Activated gamma-delta T cell (primary cell): ENCODE measurements at regions not wholly inside any gene's neighbourhood (a gene's known extent, or its start where the extent isn't known, plus 50 kb on each side); places are given as distances from the start of the nearest gene placed in this dataset.
"Not testable (repeated sequence)": the region's sequence is repeated elsewhere in the genome, so short reads cannot be mapped to it uniquely, and the experiment has no call there.

Source experiments
- DNase-seq: peaks from one replicate; lab custom pipeline; 2025; lab: John Stamatoyannopoulos, UW

- DNase-seq = no peak
These were observed 197.6 kb downstream of the LAT start for GRCh38 chr16:29182501-29182900.

DNA sequence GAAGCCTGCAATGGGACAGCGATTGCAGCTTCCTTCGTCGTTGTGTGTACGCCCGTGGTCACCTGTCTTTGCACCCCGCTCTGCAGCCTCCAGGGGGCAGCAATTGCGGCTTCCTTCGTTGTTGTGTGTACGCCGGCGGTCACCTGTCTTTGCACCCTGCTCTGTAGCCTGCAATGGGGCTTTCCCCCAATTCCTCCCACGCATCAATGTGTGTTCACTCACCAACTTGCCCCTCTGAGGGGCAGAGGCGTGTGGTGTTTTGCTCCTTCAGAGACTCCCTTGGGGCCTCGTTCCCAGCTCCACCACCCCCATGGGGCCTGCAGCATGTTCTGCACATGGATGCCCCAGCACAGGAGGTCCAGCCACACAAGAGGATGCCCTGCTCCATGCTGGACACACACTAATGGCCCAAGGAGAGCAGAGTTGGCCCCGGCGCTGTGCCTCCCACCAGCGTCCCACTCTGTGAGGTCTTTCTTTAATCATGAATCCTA, 197.1 kb downstream of the LAT start:
- not testable (repeated sequence) for DNase-seq

DNA sequence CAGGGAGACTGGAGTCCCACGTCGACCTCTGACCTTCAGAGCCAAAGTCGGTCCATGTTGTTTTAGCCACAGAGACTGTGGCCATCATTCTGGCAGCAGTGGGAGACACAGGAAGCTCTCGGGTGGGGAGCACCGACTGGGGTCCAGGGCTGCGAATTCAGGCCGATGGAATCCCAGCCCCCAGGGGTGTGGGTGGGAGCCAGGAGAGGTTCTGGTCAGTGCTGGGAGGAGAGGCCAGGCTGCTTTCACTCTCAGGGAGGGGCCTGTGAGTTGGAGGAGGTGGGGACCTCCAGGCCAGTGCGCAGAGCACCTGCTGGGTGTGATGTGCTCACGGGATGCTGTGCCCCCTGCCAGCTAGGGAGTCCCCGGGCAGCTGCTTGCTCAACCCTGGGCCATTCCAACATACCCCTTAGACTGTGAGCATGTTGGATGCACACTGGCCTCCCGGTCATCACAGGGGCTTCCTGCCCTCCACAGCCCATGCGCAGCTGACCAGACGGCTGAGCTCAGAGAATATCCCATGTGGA, 196.5 kb downstream of the LAT start:
- DNase-seq = not testable (repeated sequence)

- not testable (repeated sequence) for DNase-seq
These were observed 195.4 kb downstream of the LAT start for GRCh38 chr16:29180206-29180600.

DNA sequence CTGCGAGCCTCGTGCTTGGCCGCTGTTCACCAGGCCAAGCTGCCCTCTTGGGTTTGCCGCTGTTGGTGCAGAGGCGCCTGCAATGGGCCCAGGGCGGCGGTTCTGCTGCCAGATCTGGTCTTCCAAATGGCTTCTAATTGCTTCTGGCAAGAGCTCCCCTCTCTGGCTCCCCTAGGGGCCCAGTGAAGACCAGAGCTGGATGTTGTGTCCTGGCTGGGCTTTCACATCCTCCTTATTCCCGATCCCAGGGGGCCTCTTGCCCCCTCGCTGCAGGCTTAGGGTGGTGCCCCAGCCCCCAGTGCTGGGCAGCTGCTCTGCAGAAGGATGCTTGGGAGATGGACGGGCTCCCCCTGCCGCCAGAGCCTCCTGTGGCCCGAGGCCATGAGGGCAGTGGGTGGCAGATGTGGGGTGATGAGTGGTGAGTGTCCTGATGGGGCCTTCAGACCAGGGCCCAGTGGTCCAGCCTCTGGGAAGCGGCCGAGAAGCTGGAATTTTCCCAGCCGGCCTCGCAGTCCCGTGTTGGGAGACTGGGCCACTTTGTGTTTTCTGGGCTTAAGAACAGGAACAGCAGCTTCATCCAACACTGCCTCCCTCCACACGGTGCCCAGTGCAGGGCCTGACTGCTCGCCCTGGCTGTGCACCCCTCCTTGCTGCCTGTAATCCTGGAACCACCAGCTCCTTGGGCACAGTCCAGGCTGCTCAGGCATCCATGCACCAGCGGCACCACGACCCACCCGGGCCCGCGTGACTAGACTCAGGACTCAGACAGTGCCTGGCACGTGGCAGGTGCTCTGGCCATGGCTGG, 194.8 kb downstream of the LAT start:
- not testable (repeated sequence) for DNase-seq

GRCh38 chr16:29177888-29178726, 193.3 kb downstream of the LAT start:
- DNase-seq = not testable (repeated sequence)

DNA sequence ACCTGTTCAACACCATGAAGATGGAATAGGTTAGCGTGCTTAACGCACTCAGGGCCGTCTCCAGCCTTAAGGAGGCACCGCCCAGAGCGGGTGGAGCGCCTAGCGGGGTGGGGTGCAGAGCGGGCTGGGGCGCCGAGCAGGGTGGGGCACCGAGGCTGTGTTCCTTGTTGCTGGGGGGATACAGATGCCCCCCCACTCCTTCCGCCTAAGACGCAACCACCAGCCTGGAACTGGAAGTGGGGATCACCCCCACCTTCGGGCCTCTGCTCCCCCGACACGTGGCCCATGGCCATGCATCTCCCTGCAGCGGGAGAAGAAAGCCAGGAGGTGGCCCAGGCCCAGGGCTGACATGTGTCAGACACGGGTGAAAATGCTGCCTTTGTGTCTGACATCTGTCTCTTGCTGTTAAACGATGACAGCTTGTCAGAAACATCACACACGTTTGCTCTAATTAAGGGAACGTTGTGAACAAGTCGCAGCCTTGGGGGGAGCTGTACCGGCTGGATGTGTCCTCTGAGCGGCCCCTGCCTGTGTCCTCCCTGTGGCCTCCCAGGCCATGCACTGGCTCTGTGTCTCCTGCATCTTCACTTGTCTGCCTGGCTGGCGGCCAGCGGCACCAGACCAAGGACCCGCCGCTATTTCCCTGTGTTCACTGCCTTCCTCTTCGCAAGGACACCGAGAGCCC, 192.5 kb downstream of the LAT start:
- not testable (repeated sequence) for DNase-seq

DNA sequence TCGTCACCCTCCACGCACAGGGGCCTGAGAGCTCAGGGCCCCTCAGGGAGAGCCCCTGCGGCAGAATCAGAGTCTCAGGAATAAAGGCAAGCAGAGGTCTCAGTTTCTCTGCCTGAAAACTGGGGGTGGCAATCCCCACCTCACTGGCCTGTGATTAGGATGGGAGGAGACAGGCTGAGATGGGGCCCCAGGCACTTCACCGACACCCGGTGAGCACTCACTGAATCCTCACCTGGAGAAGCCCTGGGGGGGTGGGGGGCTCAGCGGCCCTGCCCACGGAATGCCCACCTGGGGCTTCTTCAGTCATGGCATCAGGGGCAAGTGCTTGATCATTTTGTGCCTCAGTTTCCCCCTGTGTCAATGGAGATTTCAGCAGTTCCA, 192.0 kb downstream of the LAT start:
- not testable (repeated sequence) for DNase-seq

- not testable (repeated sequence) for DNase-seq
These were observed 191.3 kb downstream of the LAT start for GRCh38 chr16:29176154-29176470.

DNA sequence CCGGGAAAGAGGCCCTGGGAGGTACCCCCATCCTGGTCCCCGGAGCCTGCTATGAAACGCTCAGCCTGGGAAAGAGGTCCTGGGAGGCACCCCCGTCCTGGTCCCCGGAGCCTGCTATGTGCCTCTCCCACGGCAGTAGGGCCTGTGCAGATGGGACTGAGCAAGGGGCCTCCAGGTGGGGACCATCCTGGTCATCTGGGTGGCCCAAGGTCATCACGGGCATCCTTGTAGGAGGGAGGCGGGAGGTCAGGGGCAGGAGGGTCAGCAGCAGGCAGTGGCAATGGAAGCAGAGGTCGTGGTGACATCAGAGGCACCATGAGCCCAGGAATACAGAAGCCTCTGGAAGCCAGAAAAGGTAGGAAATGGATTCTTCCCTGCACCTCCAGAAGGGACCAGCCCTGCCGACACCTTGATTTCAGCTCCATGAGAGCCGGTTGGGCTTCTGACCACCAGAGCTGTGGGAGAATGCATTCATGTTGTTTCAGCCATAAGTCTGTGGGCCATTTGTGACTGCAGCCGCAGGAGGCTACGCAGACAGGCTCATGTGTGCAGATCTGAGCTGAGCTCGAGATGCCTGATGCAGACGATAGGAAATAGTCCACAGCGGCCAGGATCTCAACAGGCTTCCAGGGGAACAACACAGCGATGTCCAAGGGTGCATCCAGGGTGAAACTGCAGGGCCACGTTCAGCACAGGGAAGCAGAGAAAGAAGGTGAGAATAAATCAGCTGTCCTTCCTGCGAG, 190.7 kb downstream of the LAT start:
- DNase-seq = not testable (repeated sequence)

GRCh38 chr16:29173371-29174305, 188.8 kb downstream of the LAT start:
- DNase-seq = not testable (repeated sequence)

DNA sequence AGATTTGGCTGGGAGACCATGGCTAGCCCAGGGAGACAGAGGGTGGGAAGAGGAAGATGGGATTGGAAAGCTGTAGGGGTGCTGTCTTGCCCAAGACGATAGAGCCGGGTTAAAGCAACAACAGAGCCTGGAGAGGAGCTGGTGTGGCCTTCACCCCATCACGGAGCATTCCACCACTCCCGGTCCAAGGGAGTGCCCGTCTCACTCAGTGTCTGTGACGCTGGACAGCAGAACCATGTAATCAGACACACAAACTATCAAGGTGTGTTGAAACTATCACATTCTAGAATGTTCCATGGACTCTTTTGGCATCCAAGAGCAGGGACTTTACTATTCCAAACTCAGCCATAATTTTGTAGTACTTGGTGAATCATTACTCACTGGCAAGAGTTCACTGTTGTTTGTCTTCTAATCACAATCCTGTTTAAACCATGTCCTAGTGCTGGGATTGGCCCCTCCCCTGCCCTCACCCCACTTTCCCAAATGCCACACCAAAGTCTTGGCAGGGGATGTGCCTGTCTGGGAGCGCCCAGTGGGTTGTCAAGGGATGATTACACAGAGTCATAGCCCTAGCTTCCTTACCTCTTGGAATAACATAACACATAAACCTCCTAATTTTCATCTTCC, 187.4 kb downstream of the LAT start:
- not testable (repeated sequence) for DNase-seq

DNA sequence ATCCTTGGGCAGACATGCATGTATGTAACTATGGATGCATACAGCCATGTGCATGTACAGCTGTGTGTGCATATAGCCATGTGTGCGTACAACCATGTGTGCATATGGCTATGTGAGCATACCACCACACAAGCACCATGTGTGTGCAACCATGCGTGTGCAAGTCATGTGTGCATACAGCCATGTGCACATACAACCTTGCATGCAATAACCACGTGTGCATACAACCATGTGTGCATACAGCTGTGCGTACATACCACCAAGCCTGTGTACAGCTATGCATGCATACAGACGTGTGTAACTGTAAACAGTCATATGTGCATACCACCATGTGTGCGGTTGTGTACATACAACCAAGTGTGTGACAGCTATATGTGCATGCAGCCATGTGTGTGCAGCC, 186.4 kb downstream of the LAT start:
- not testable (repeated sequence) for DNase-seq

DNA sequence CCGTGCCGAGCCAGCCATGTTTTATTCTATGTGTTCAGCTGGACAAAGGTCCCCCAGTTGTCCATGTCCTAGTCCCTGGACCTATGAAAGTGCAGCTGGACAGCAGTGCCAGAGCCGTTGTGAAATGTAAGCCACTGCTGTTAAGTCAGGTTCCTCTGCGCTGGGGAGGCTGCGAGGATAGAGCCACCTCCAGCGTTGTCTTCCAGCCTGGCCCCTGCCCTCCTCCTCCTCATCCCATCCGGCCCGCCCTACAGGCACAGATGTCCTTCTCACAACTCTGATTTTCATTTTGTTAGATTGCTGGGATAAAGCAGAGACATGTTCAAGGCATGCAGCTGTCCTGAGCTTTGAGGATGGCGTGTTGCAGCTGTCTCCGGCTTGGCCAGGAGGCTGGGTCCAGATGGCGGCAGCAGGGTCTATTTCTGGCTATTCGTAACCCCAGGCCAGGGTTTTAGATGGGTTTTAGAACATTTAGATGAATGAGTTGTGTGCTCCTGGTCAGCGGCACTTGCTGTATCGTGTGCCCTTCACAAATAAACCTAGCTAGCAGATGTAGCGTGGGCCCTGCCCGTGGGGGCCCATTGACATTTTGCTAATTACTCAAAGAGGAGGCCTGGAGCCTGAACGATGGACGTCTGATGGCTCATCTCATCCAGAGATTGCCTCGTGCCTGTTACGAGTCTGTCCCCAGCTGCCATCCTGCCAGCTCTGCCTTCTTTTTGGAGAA, 185.7 kb downstream of the LAT start:
- not testable (repeated sequence) for DNase-seq

DNA sequence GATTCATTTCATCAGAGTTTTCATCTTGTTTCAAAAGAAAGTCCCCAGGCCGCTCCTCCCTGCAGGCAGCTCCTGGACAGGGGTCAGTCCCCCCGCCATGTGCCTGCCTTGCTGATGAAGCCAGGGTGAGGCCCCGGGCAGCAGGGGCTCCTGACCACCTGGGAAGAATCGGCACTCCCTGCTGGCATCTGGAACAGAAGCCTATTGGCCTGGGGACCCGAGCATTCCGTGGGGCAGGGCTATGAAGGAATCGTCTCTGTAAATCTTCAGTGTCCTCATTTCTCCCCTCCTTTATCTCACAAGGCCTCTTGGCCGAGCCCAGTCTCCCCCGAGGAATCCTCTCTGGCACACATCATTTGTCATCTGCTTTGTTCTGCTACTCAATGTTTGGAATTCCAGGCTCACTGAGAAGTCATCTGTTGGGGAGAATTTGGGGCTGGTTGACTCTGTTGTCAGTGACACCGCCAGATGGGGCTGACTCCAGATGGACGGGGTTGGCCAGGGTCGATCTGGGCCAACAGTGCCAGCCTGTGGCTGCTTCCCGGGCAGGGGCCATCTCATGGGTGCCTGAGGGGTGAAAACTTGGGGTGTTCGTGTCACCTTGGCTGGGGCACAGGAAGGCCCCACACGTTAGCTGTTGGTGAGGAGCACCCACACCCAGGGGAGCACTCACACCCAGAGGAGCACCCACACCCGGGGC, 184.6 kb downstream of the LAT start:
- not testable (repeated sequence) for DNase-seq

DNA sequence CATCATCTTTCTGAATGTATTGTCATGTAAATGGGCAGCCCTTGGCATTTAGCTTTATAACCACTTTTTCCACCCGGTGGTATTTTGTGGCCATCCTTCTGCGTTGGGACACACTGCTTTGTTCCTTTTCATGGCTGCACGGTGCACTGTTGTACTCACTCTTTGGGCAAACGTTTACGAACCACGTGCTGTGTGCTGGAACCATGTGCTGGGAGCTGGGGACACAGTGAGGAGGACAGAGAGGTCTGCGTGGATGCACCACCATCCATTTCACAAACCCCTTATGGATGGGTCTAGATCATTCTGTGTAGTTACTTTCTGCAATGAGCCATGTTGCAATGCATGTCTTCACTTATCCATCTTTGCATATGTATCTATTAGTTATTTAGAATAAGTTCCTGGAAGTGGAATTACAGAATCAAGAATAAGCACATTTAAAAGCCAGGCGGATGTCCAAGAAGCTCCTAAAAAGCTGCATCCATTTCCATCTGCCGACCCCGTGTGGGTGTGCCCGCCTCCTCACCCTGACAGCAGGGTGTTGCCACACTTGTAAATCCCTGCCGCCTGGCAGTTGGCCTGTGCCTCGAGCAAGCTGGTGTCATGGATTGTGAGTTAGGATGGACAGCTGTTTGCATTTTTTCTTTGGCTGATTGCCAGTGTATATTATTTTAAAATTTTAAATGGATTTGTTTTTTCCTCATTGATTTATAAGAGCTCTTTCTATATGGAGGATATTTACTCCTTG, 183.8 kb downstream of the LAT start:
- not testable (repeated sequence) for DNase-seq

GRCh38 chr16:29164442-29165089, 179.7 kb downstream of the LAT start:
- DNase-seq = not testable (repeated sequence)
